Stomach (tissue), 4 donors: ENCODE measurements at regions not wholly inside any gene's neighbourhood (a gene's known extent, or its start where the extent isn't known, plus 50 kb on each side); places are given as distances from the start of the nearest gene placed in this dataset.

Source experiments
- CTCF ChIP-seq, 7 experiments: fragments of 450-650 bp in 4 of 7; fragments of 200-600 bp in 3 of 7; sonication (generic) in 3 of 7; IDR thresholded peaks; one replicate each; pipeline ENCODE4 v1.5.1; 2016 to 2019; ENCODE audit warnings: antibody characterized with exemption in 7 of 7, control low read depth in 2 of 7, mild to moderate bottlenecking in 1 of 7
- POLR2A ChIP-seq, 4 donors: fragments of 450-650 bp; IDR thresholded peaks; one replicate each; pipeline ENCODE4 v1.6.1; 2016; ENCODE audit warnings: antibody characterized with exemption in 4 of 4, control low read depth in 2 of 4, mild to moderate bottlenecking in 1 of 4, moderate library complexity in 1 of 4

GRCh38 chr14:58866391-58866790 is 228.6 kb downstream of the DACT1 start:
- TF ChIP-seq CTCF (IDR thresholded peaks at IDR 0.05) (no peak), POLR2A (IDR thresholded peaks at IDR 0.05) (no peak)
